Activated CD8-positive, alpha-beta memory T cell treated with anti-CD3 and anti-CD28 coated beads, Interleukin-2, amount 10 ng/mL, durations not matched to agents 7 days and 5 days (primary cell): ENCODE measurements at regions not wholly inside any gene's neighbourhood (a gene's known extent, or its start where the extent isn't known, plus 50 kb on each side); places are given as distances from the start of the nearest gene placed in this dataset.
"Not testable (repeated sequence)": the region's sequence is repeated elsewhere in the genome, so short reads cannot be mapped to it uniquely, and the experiment has no call there.

ENCODE experiments used
- ATAC-seq: fragments of 150-1000 bp; cut with Tn5 transposase; one replicate; pipeline ENCODE4 v1.10.0; 2021; ENCODE audit warnings: moderate library complexity
- CTCF ChIA-PET: fragments of 350-600 bp; sonication (Branson Sonifier 250); formaldehyde crosslinking; loops from one replicate; lab custom pipeline; 2021; ENCODE audit warnings: antibody characterized with exemption; lab: Charles Lee
- DNase-seq: peaks from one replicate; pipeline ENCODE4 v3.0.0-alpha.2; 2020
- H3K27ac Mint-ChIP-seq: one replicate; pipeline ENCODE4 v1.8.0; 2021; ENCODE audit warnings: mild to moderate bottlenecking, mixed read lengths
- H3K27me3 Mint-ChIP-seq: one replicate; pipeline ENCODE4 v1.8.0; 2021; ENCODE audit warnings: mixed read lengths
- H3K36me3 Mint-ChIP-seq: one replicate; pipeline ENCODE4 v1.8.0; 2021; ENCODE audit warnings: mild to moderate bottlenecking, mixed read lengths
- H3K4me1 Mint-ChIP-seq: one replicate; pipeline ENCODE4 v1.8.0; 2021; ENCODE audit warnings: mixed read lengths
- H3K4me3 Mint-ChIP-seq: one replicate; pipeline ENCODE4 v1.8.0; 2021; ENCODE audit warnings: mild to moderate bottlenecking, moderate library complexity, mixed read lengths
- H3K9me3 Mint-ChIP-seq: one replicate; pipeline ENCODE4 v1.8.0; 2022; ENCODE audit warnings: low read depth, mixed read lengths

GRCh38 chr18:78420116-78420515 lies 559.5 kb upstream of the SALL3 start:
- Mint-ChIP-seq H3K4me1 (no peaks in the 10 kb centered on the region), H3K4me3 (no peak overlapping the region), H3K36me3 (no peaks in the 10 kb centered on the region), H3K27ac (no peak overlapping the region), H3K27me3 (no peaks in the 10 kb centered on the region), H3K9me3 (no peaks in the 10 kb centered on the region)
- ATAC-seq (no peak), DNase-seq (no peak)
- CTCF ChIA-PET = no interaction called here

GRCh38 chr18:78421392-78421791 lies 558.2 kb upstream of the SALL3 start:
- no peak for ATAC-seq

GRCh38 chr18:78422336-78422735 lies 557.3 kb upstream of the SALL3 start:
- no peak overlapping the region for H3K4me3 Mint-ChIP-seq
- no peak overlapping the region for H3K27ac Mint-ChIP-seq
- no peaks in the 10 kb centered on the region for H3K27me3 Mint-ChIP-seq
- no peaks in the 10 kb centered on the region for H3K4me1 Mint-ChIP-seq
- ATAC-seq = no peak
- CTCF ChIA-PET = no interaction called here
- no peaks in the 10 kb centered on the region for H3K9me3 Mint-ChIP-seq
- H3K36me3 Mint-ChIP-seq = no peaks in the 10 kb centered on the region
- DNase-seq = no peak

More at GRCh38 chr18:78421392-78421791, 558.2 kb upstream of the SALL3 start:
- DNase-seq = no peak
- H3K27ac Mint-ChIP-seq = no peak overlapping the region
- no peaks in the 10 kb centered on the region for H3K27me3 Mint-ChIP-seq
- H3K4me1 Mint-ChIP-seq = no peaks in the 10 kb centered on the region
- no peak overlapping the region for H3K4me3 Mint-ChIP-seq
- no peaks in the 10 kb centered on the region for H3K36me3 Mint-ChIP-seq
- CTCF ChIA-PET = no interaction called here
- H3K9me3 Mint-ChIP-seq = no peaks in the 10 kb centered on the region

- no peak overlapping the region for H3K27ac Mint-ChIP-seq
- no peaks in the 10 kb centered on the region for H3K4me1 Mint-ChIP-seq
- CTCF ChIA-PET = no interaction called here
- no peaks in the 10 kb centered on the region for H3K27me3 Mint-ChIP-seq
- DNase-seq (no peak), ATAC-seq (no peak)
- no peak overlapping the region for H3K4me3 Mint-ChIP-seq
- H3K36me3 Mint-ChIP-seq = no peaks in the 10 kb centered on the region
- no peaks in the 10 kb centered on the region for H3K9me3 Mint-ChIP-seq
These were observed 555.8 kb upstream of the SALL3 start for GRCh38 chr18:78423811-78424210.

- H3K4me3 Mint-ChIP-seq = no peak overlapping the region
- H3K27me3 Mint-ChIP-seq = no peaks in the 10 kb centered on the region
- no peaks in the 10 kb centered on the region for H3K9me3 Mint-ChIP-seq
- DNase-seq (no peak), ATAC-seq (no peak)
- no peak overlapping the region for H3K27ac Mint-ChIP-seq
- H3K36me3 Mint-ChIP-seq = no peaks in the 10 kb centered on the region
- H3K4me1 Mint-ChIP-seq = no peaks in the 10 kb centered on the region
- CTCF ChIA-PET = no interaction called here
These were observed 555.1 kb upstream of the SALL3 start for GRCh38 chr18:78424403-78425018.

GRCh38 chr18:78425019-78425412 lies 554.6 kb upstream of the SALL3 start:
- H3K9me3 Mint-ChIP-seq = no peaks in the 10 kb centered on the region
- CTCF ChIA-PET = no interaction called here
- H3K4me1 Mint-ChIP-seq = no peaks in the 10 kb centered on the region
- H3K4me3 Mint-ChIP-seq = no peak overlapping the region
- no peak for DNase-seq
- ATAC-seq = no peak
- H3K27me3 Mint-ChIP-seq = no peaks in the 10 kb centered on the region
- no peak overlapping the region for H3K27ac Mint-ChIP-seq
- H3K36me3 Mint-ChIP-seq = no peaks in the 10 kb centered on the region

GRCh38 chr18:78427081-78427480 lies 552.5 kb upstream of the SALL3 start:
- Mint-ChIP-seq H3K4me3 (no peak overlapping the region), H3K27ac (no peak overlapping the region), H3K27me3 (no peaks in the 10 kb centered on the region), H3K9me3 (no peaks in the 10 kb centered on the region), H3K4me1 (no peaks in the 10 kb centered on the region), H3K36me3 (no peaks in the 10 kb centered on the region)
- ATAC-seq (no peak), DNase-seq (no peak)
- CTCF ChIA-PET = no interaction called here

- H3K27ac Mint-ChIP-seq = no peak overlapping the region
- H3K4me3 Mint-ChIP-seq = no peak overlapping the region
- CTCF ChIA-PET = no interaction called here
- peaks cover 3% of the 10 kb centered on the region for H3K9me3 Mint-ChIP-seq
- no peak for ATAC-seq
- no peaks in the 10 kb centered on the region for H3K27me3 Mint-ChIP-seq
- no peak for DNase-seq
- H3K4me1 Mint-ChIP-seq = no peaks in the 10 kb centered on the region
- H3K36me3 Mint-ChIP-seq = no peaks in the 10 kb centered on the region
These were observed 550.2 kb upstream of the SALL3 start for GRCh38 chr18:78429127-78430108.

- no peak overlapping the region for H3K4me3 Mint-ChIP-seq
- no peaks in the 10 kb centered on the region for H3K27me3 Mint-ChIP-seq
- H3K9me3 Mint-ChIP-seq = peaks cover 3% of the 10 kb centered on the region
- ATAC-seq = no peak
- H3K4me1 Mint-ChIP-seq = no peaks in the 10 kb centered on the region
- no peak for DNase-seq
- CTCF ChIA-PET = no interaction called here
- no peak overlapping the region for H3K27ac Mint-ChIP-seq
- H3K36me3 Mint-ChIP-seq = no peaks in the 10 kb centered on the region
These were observed 549.4 kb upstream of the SALL3 start for GRCh38 chr18:78430131-78430758.

- ATAC-seq = no peak
- Mint-ChIP-seq H3K4me1 (no peaks in the 10 kb centered on the region), H3K27ac (no peak overlapping the region), H3K9me3 (peaks cover 6% of the 10 kb centered on the region), H3K27me3 (no peaks in the 10 kb centered on the region), H3K36me3 (no peaks in the 10 kb centered on the region), H3K4me3 (no peak overlapping the region)
- no peak for DNase-seq
- CTCF ChIA-PET = no interaction called here
These were observed 548.0 kb upstream of the SALL3 start for GRCh38 chr18:78431606-78432005.

- H3K4me3 Mint-ChIP-seq = no peak overlapping the region
- DNase-seq = no peak
- no peaks in the 10 kb centered on the region for H3K27me3 Mint-ChIP-seq
- CTCF ChIA-PET = no interaction called here
- no peak overlapping the region for H3K27ac Mint-ChIP-seq
- H3K36me3 Mint-ChIP-seq = no peaks in the 10 kb centered on the region
- peaks cover 6% of the 10 kb centered on the region for H3K9me3 Mint-ChIP-seq
- ATAC-seq = no peak
- no peaks in the 10 kb centered on the region for H3K4me1 Mint-ChIP-seq
These were observed 546.1 kb upstream of the SALL3 start for GRCh38 chr18:78433562-78433961.

- Mint-ChIP-seq H3K4me1 (no peaks in the 10 kb centered on the region), H3K27ac (no peak overlapping the region), H3K9me3 (peaks cover 10% of the 10 kb centered on the region), H3K36me3 (no peaks in the 10 kb centered on the region), H3K4me3 (no peak overlapping the region), H3K27me3 (no peaks in the 10 kb centered on the region)
- CTCF ChIA-PET = no interaction called here
- DNase-seq (no peak), ATAC-seq (no peak)
These were observed 543.5 kb upstream of the SALL3 start for GRCh38 chr18:78436110-78436509.

GRCh38 chr18:78438235-78438634 lies 541.4 kb upstream of the SALL3 start:
- H3K36me3 Mint-ChIP-seq, DNase-seq, H3K9me3 Mint-ChIP-seq, CTCF ChIA-PET, H3K27me3 Mint-ChIP-seq, H3K4me3 Mint-ChIP-seq, H3K4me1 Mint-ChIP-seq, ATAC-seq, H3K27ac Mint-ChIP-seq: not testable (repeated sequence)

- no peak for ATAC-seq
- Mint-ChIP-seq H3K4me1 (no peaks in the 10 kb centered on the region), H3K9me3 (peaks cover 2% of the 10 kb centered on the region), H3K4me3 (no peak overlapping the region), H3K27ac (no peak overlapping the region), H3K36me3 (no peaks in the 10 kb centered on the region), H3K27me3 (no peaks in the 10 kb centered on the region)
- no peak for DNase-seq
- CTCF ChIA-PET = no interaction called here
These were observed 533.7 kb upstream of the SALL3 start for GRCh38 chr18:78445880-78446279.
